ENCODE measurements at regions not wholly inside any gene's neighbourhood (a gene's known extent, or its start where the extent isn't known, plus 50 kb on each side); places are given as distances from the start of the nearest gene placed in this dataset.

GRCh38 chr15:70243686-70244540 is 146.2 kb upstream of the TLE3 start:
- Histone ChIP-seq H3K9me3 (ENCODE audit: control insufficient read depth, insufficient read depth, low read length) (no peaks in the 10 kb centered on the region), H3K9ac (ENCODE audit: low read depth, low read length) (no peak overlapping the region), H3K4me1 (ENCODE audit: control insufficient read depth, insufficient read depth, low read length) (peaks cover 9% of the 10 kb centered on the region; the same call in 1 of the 2 replicates), H3K27me3 (ENCODE audit: control insufficient read depth, insufficient read depth, low read length) (no peaks in the 10 kb centered on the region), H3K27ac (ENCODE audit: low read depth, low read length) (no peak overlapping the region), H3K4me3 (ENCODE audit: low read depth, low read length) (no peak overlapping the region), H3K36me3 (ENCODE audit: control insufficient read depth, insufficient read depth, low read length) (no peaks in the 10 kb centered on the region)

GRCh38 chr15:70242951-70243685 is 145.4 kb upstream of the TLE3 start:
- Histone ChIP-seq H3K9ac (ENCODE audit: low read depth, low read length) (no peak overlapping the region), H3K27me3 (ENCODE audit: control insufficient read depth, insufficient read depth, low read length) (no peaks in the 10 kb centered on the region), H3K27ac (ENCODE audit: low read depth, low read length) (no peak overlapping the region), H3K9me3 (ENCODE audit: control insufficient read depth, insufficient read depth, low read length) (no peaks in the 10 kb centered on the region), H3K4me1 (ENCODE audit: control insufficient read depth, insufficient read depth, low read length) (peaks cover under 1% of the 10 kb centered on the region; the same call in 1 of the 2 replicates), H3K4me3 (ENCODE audit: low read depth, low read length) (no peak overlapping the region), H3K36me3 (ENCODE audit: control insufficient read depth, insufficient read depth, low read length) (no peaks in the 10 kb centered on the region)

GRCh38 chr15:70241561-70242320 is 144.0 kb upstream of the TLE3 start:
- Histone ChIP-seq H3K9me3 (ENCODE audit: control insufficient read depth, insufficient read depth, low read length) (no peaks in the 10 kb centered on the region), H3K27me3 (ENCODE audit: control insufficient read depth, insufficient read depth, low read length) (no peaks in the 10 kb centered on the region; the same call in 1 of the 2 replicates), H3K9ac (ENCODE audit: low read depth, low read length) (no peak overlapping the region), H3K27ac (ENCODE audit: low read depth, low read length) (no peak overlapping the region), H3K4me1 (ENCODE audit: control insufficient read depth, insufficient read depth, low read length) (no peaks in the 10 kb centered on the region), H3K36me3 (ENCODE audit: control insufficient read depth, insufficient read depth, low read length) (no peaks in the 10 kb centered on the region), H3K4me3 (ENCODE audit: low read depth, low read length) (no peak overlapping the region)

DNA sequence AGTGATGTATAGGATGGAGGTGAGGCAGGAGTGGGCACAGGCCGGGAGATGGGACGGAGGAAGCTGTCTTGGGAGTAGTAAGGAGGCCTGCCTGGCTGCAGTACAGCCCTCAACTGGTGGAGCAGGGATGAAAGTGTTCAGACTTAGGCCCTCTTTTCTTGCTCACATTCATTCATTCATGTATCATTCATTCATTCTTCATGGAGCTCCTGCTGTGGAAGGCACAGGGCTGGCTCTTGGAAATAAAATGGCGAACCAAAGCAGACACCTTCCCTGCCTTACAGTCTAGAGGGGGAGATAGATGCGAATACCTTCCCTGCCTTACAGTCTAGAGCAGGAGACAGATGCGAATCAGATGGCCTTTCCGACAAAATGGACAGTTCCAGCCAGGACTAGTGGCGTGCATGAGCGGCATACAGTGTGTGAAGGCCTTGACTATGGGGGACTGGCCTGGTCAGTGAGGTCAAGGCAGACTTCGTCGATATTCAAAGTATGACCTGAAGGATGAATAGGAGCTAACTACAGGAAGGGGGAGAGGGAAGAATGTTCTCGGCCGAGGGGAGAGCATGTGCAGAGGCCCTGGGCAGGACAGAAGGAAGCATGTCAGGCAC is 143.2 kb upstream of the TLE3 start:
- Histone ChIP-seq H3K4me1 (ENCODE audit: control insufficient read depth, insufficient read depth, low read length) (no peaks in the 10 kb centered on the region), H3K9ac (ENCODE audit: low read depth, low read length) (no peak overlapping the region), H3K27me3 (ENCODE audit: control insufficient read depth, insufficient read depth, low read length) (no peaks in the 10 kb centered on the region; the same call in 1 of the 2 replicates), H3K9me3 (ENCODE audit: control insufficient read depth, insufficient read depth, low read length) (no peaks in the 10 kb centered on the region), H3K27ac (ENCODE audit: low read depth, low read length) (no peak overlapping the region), H3K4me3 (ENCODE audit: low read depth, low read length) (no peak overlapping the region), H3K36me3 (ENCODE audit: control insufficient read depth, insufficient read depth, low read length) (no peaks in the 10 kb centered on the region)

DNA sequence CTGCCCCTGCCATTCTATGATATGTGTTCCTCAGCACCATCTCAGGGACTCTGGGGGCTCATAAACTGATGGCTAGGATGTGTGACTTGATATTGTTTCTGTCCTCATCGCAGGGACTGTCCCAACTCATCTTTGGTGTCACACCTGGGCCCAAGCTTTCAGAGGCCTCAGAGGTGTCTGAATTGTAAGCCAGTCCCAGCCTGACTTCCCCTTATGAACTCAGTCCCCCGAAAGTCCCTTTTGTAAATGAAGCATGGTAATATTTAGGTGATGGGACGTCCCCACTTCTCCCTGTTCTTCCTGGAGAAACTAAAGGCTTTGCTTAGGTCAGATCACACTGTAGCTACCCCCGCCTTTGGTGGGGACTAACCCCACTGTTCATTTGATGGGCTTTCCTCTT is 142.4 kb upstream of the TLE3 start:
- H3K9ac ChIP-seq (ENCODE audit: low read depth, low read length), result no peak overlapping the region
- no peak overlapping the region for H3K27ac ChIP-seq (ENCODE audit: low read depth, low read length)
- no peaks in the 10 kb centered on the region for H3K4me1 ChIP-seq (ENCODE audit: control insufficient read depth, insufficient read depth, low read length)
- no peaks in the 10 kb centered on the region for H3K36me3 ChIP-seq (ENCODE audit: control insufficient read depth, insufficient read depth, low read length)
- H3K9me3 ChIP-seq (ENCODE audit: control insufficient read depth, insufficient read depth, low read length), result no peaks in the 10 kb centered on the region
- H3K4me3 ChIP-seq (ENCODE audit: low read depth, low read length), result no peak overlapping the region
- H3K27me3 ChIP-seq (ENCODE audit: control insufficient read depth, insufficient read depth, low read length), result no peaks in the 10 kb centered on the region; the same call in 1 of the 2 replicates

DNA sequence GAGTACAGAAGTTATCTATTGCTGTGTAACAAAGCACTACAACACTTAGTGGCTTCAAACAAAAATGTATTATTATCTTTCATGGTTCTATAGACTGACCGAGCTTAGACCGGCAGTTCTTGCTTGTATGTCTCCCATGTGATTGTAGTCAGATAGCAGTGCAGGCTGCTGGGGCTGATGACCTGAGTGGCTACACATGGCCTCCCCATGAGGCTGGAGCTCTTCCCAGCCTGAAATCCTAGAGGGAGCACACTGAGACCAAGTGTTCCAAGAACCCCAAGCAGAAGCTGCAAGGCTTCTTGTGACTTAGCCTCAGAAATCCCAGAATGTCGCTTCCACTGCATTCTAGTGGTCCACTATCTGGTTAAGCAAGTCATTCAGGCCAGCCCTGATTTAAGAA is 141.2 kb upstream of the TLE3 start:
- Histone ChIP-seq H3K36me3 (ENCODE audit: control insufficient read depth, insufficient read depth, low read length) (no peaks in the 10 kb centered on the region), H3K9me3 (ENCODE audit: control insufficient read depth, insufficient read depth, low read length) (no peaks in the 10 kb centered on the region), H3K27me3 (ENCODE audit: control insufficient read depth, insufficient read depth, low read length) (no peaks in the 10 kb centered on the region; the same call in 1 of the 2 replicates), H3K27ac (ENCODE audit: low read depth, low read length) (no peak overlapping the region), H3K4me3 (ENCODE audit: low read depth, low read length) (no peak overlapping the region), H3K4me1 (ENCODE audit: control insufficient read depth, insufficient read depth, low read length) (no peaks in the 10 kb centered on the region), H3K9ac (ENCODE audit: low read depth, low read length) (no peak overlapping the region)

DNA sequence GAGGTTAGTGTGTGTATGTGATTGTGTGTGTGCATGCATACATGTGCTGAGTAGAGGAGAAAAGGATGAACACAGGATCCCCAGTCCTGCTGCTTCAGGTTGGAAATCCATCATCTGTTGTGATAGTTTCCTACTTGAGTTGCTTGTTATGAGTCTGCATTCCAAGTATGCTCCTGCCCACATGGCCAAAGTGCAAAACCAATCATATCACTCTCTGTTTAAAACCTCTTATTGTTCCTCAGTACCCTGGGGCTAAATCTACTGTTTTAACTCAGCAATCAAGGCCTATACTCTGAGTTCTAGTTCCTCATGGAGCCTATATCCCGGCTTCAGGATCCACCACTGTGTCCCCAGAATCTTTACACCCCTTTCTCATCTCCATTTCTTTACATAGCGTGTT is 139.9 kb upstream of the TLE3 start:
- Histone ChIP-seq H3K4me1 (ENCODE audit: control insufficient read depth, insufficient read depth, low read length) (no peaks in the 10 kb centered on the region), H3K27ac (ENCODE audit: low read depth, low read length) (no peak overlapping the region), H3K9me3 (ENCODE audit: control insufficient read depth, insufficient read depth, low read length) (no peaks in the 10 kb centered on the region), H3K4me3 (ENCODE audit: low read depth, low read length) (no peak overlapping the region), H3K27me3 (ENCODE audit: control insufficient read depth, insufficient read depth, low read length) (no peaks in the 10 kb centered on the region; the same call in 1 of the 2 replicates), H3K9ac (ENCODE audit: low read depth, low read length) (no peak overlapping the region), H3K36me3 (ENCODE audit: control insufficient read depth, insufficient read depth, low read length) (no peaks in the 10 kb centered on the region)

GRCh38 chr15:70236341-70237086 is 138.8 kb upstream of the TLE3 start:
- no peak overlapping the region for H3K4me3 ChIP-seq (ENCODE audit: low read depth, low read length)
- H3K4me1 ChIP-seq (ENCODE audit: control insufficient read depth, insufficient read depth, low read length), result no peaks in the 10 kb centered on the region
- H3K36me3 ChIP-seq (ENCODE audit: control insufficient read depth, insufficient read depth, low read length), result no peaks in the 10 kb centered on the region
- H3K9ac ChIP-seq (ENCODE audit: low read depth, low read length), result no peak overlapping the region
- H3K9me3 ChIP-seq (ENCODE audit: control insufficient read depth, insufficient read depth, low read length), result peaks cover 2% of the 10 kb centered on the region; the same call in 1 of the 2 replicates
- no peak overlapping the region for H3K27ac ChIP-seq (ENCODE audit: low read depth, low read length)
- H3K27me3 ChIP-seq (ENCODE audit: control insufficient read depth, insufficient read depth, low read length), result no peaks in the 10 kb centered on the region; the same call in 1 of the 2 replicates

GRCh38 chr15:70235347-70235746 is 137.6 kb upstream of the TLE3 start:
- H3K27ac ChIP-seq (ENCODE audit: low read depth, low read length), result no peak overlapping the region
- no peaks in the 10 kb centered on the region for H3K36me3 ChIP-seq (ENCODE audit: control insufficient read depth, insufficient read depth, low read length)
- H3K9me3 ChIP-seq (ENCODE audit: control insufficient read depth, insufficient read depth, low read length), result peaks cover 6% of the 10 kb centered on the region
- H3K4me3 ChIP-seq (ENCODE audit: low read depth, low read length), result no peak overlapping the region
- no peaks in the 10 kb centered on the region; the same call in 1 of the 2 replicates for H3K27me3 ChIP-seq (ENCODE audit: control insufficient read depth, insufficient read depth, low read length)
- H3K9ac ChIP-seq (ENCODE audit: low read depth, low read length), result no peak overlapping the region
- H3K4me1 ChIP-seq (ENCODE audit: control insufficient read depth, insufficient read depth, low read length), result no peaks in the 10 kb centered on the region

Data from HUES48 (cell line).